Breast epithelium (tissue), 3 donors: ENCODE measurements at regions not wholly inside any gene's neighbourhood (a gene's known extent, or its start where the extent isn't known, plus 50 kb on each side); places are given as distances from the start of the nearest gene placed in this dataset.

Experiments
- POLR2A ChIP-seq: fragments of 450-650 bp; IDR thresholded peaks from one replicate; pipeline ENCODE4 v1.6.1; 2016; ENCODE audit warnings: antibody characterized with exemption, mild to moderate bottlenecking, moderate library complexity
- POLR2AphosphoS5 ChIP-seq, 3 donors: sonication (generic); formaldehyde crosslinking; IDR thresholded peaks; one replicate each; pipeline ENCODE4 v1.6.1; 2017; ENCODE audit warnings: antibody characterized with exemption in 3 of 3
- TF ChIP-seq, protein P1 (sequence below), 3 donors: fragments of 450-650 bp; IDR thresholded peaks; one replicate each; pipeline ENCODE4 v1.5.1; 2016 to 2017; ENCODE audit warnings: antibody characterized with exemption in 3 of 3, mild to moderate bottlenecking in 3 of 3, moderate library complexity in 3 of 3

DNA sequence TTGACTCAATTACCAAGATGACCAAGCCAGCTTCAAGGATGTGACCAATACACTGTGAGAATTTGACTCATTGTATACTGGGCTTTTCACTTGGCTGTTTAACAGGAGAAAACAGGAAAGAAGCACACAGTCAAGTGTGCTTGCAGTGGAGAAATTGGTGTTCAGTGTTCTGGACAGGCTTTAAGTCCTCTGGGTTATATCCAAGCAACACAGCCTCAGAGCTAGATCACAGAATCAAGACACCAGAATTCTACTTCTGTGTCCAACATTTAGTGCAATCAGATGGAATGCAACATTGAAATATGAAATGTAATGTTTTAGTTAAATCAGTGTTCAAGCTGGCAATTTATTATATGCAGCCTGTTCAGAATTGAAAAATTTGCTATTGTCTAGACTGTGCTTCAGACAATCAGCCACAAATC, 694.4 kb downstream of the LTN1 start:
- TF ChIP-seq, protein P1, sequence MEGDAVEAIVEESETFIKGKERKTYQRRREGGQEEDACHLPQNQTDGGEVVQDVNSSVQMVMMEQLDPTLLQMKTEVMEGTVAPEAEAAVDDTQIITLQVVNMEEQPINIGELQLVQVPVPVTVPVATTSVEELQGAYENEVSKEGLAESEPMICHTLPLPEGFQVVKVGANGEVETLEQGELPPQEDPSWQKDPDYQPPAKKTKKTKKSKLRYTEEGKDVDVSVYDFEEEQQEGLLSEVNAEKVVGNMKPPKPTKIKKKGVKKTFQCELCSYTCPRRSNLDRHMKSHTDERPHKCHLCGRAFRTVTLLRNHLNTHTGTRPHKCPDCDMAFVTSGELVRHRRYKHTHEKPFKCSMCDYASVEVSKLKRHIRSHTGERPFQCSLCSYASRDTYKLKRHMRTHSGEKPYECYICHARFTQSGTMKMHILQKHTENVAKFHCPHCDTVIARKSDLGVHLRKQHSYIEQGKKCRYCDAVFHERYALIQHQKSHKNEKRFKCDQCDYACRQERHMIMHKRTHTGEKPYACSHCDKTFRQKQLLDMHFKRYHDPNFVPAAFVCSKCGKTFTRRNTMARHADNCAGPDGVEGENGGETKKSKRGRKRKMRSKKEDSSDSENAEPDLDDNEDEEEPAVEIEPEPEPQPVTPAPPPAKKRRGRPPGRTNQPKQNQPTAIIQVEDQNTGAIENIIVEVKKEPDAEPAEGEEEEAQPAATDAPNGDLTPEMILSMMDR (IDR thresholded peaks at IDR 0.05), result no peak
- no peak for TF ChIP-seq POLR2AphosphoS5 (IDR thresholded peaks at IDR 0.05)
- no peak for TF ChIP-seq POLR2A
